HepG2 (cell line): ENCODE measurements at regions not wholly inside any gene's neighbourhood (a gene's known extent, or its start where the extent isn't known, plus 50 kb on each side); places are given as distances from the start of the nearest gene placed in this dataset.

Source experiments
- ATAC-seq: fragments of 200-7000 bp; cut with Tn5 transposase; 3 replicates; pipeline ENCODE4 v1.9.1; 2020; ENCODE audit warnings: mild to moderate bottlenecking, moderate library complexity
- BruUV-seq: library from RNA; stranded (reverse); fragments of 400-500 nt; replicated peaks from 2 replicates; lab custom pipeline; 2021; lab: Mats Ljungman, UMichigan
- CTCF ChIA-PET: fragments of 300-600 bp; formaldehyde crosslinking; extraction: SDS; loops from one replicate; lab custom pipeline; 2021; ENCODE audit warnings: low total read pairs, inconsistent platforms, low intra/inter-chr PET ratio; lab: Yijun Ruan, JAX
- POLR2A ChIA-PET: fragments of 350-600 bp; sonication (Branson Sonifier 250); formaldehyde crosslinking; loops from one replicate; lab custom pipeline; 2020; ENCODE audit warnings: antibody characterized with exemption, inconsistent platforms; lab: Yijun Ruan, JAX
- DNase-seq: peaks from one replicate; pipeline ENCODE4 v3.0.0-alpha.2; 2015; ENCODE audit warnings: low spot score
- FAIRE-seq: peaks from 3 replicates; lab custom pipeline; 2011; peaks lifted over from hg19 to GRCh38; lab: Jason Lieb, UNC
- H2AFZ ChIP-seq: one replicate; pipeline ENCODE4 v1.6.1; 2011; ENCODE audit warnings: low read length, inconsistent platforms
- H3K27ac ChIP-seq: fragments of 300-600 bp; 3 replicates; pipeline ENCODE4 v1.8.0; 2011; ENCODE audit warnings: mixed run types, mild to moderate bottlenecking, mixed read lengths, low read length, inconsistent platforms; ENCODE audit not compliant: insufficient read depth; ENCODE audit errors: extremely low read length
- H3K27me3 ChIP-seq, 2 experiments: fragments of 200-600 bp in 1 of 2; 2 replicates in 1 of 2; 3 replicates in 1 of 2; pipeline versions ENCODE4 v1.6.0 to v1.8.0; 2011; ENCODE audit warnings: low read length in 2 of 2, mild to moderate bottlenecking in 2 of 2, moderate library complexity in 2 of 2, inconsistent platforms in 1 of 2; ENCODE audit not compliant: insufficient read depth in 2 of 2, control insufficient read depth in 1 of 2
- H3K36me3 ChIP-seq, 2 experiments: fragments of 200-600 bp in 1 of 2; replicated peaks in 1 of 2; 2 replicates in 1 of 2; 3 replicates in 1 of 2; pipeline versions ENCODE4 v1.5.1 to v1.8.0; 2011; ENCODE audit warnings: low read length in 2 of 2, inconsistent platforms in 1 of 2; ENCODE audit not compliant: insufficient read depth in 2 of 2, control insufficient read depth in 1 of 2
- H3K4me1 ChIP-seq: 2 replicates; pipeline ENCODE4 v1.5.1; 2012; ENCODE audit warnings: low read length, inconsistent platforms; ENCODE audit not compliant: insufficient read depth
- H3K4me2 ChIP-seq: 2 replicates; pipeline ENCODE4 v1.6.0; 2011; ENCODE audit warnings: low read depth, low read length, inconsistent platforms
- H3K4me3 ChIP-seq, 3 experiments: fragments of 200-600 bp in 1 of 3; sonication (generic), shearing (Covaris generic) in 1 of 3; replicated peaks in 1 of 3; 2 replicates each; pipeline ENCODE4 v1.5.1; 2011 to 2016; ENCODE audit warnings: low read length in 3 of 3, inconsistent platforms in 2 of 3, low read depth in 2 of 3, mild to moderate bottlenecking in 2 of 3, control low read depth in 1 of 3, mixed read lengths in 1 of 3; ENCODE audit not compliant: insufficient read depth in 1 of 3
- H3K79me2 ChIP-seq: one replicate; pipeline ENCODE4 v1.6.1; 2011; ENCODE audit warnings: low read length, inconsistent platforms; ENCODE audit not compliant: insufficient read depth
- H3K9ac ChIP-seq: 2 replicates; pipeline ENCODE4 v1.6.0; 2011; ENCODE audit warnings: mild to moderate bottlenecking, low read depth, low read length, inconsistent platforms; ENCODE audit not compliant: insufficient read depth
- H3K9me3 ChIP-seq: 2 replicates; pipeline ENCODE4 v1.5.1; 2012; ENCODE audit warnings: mild to moderate bottlenecking, low read length
- H4K20me1 ChIP-seq: 2 replicates; pipeline ENCODE4 v1.6.0; 2011; ENCODE audit warnings: inconsistent platforms, mild to moderate bottlenecking, low read length, moderate library complexity; ENCODE audit not compliant: insufficient read depth
- BORCS8-MEF2B ChIP-seq: sonication (generic); formaldehyde crosslinking; IDR thresholded peaks from 2 replicates; pipeline ENCODE4 v1.8.0; 2022; ENCODE audit warnings: mild to moderate bottlenecking, missing genetic modification reagents
- CBX1 ChIP-seq: IDR thresholded peaks from one replicate; pipeline ENCODE4 v1.6.1; 2016; ENCODE audit warnings: antibody characterized with exemption, low read depth
- CSRNP2 ChIP-seq: sonication (generic); formaldehyde crosslinking; conservative IDR thresholded peaks from 2 replicates; pipeline ENCODE4 v1.8.0; 2022; ENCODE audit warnings: low read depth, missing genetic modification reagents
- CTCF ChIP-seq: sonication (generic); formaldehyde crosslinking; IDR thresholded peaks from 2 replicates; pipeline ENCODE4 v1.5.0; 2020; ENCODE audit warnings: mild to moderate bottlenecking, missing genetic modification reagents, moderate library complexity
- GABPB1 ChIP-seq: IDR thresholded peaks from 2 replicates; pipeline ENCODE4 v1.6.1; 2016; ENCODE audit warnings: mild to moderate bottlenecking, missing genetic modification reagents, moderate library complexity, missing compliant biosample characterization
- GMEB2 ChIP-seq: IDR thresholded peaks from 2 replicates; pipeline ENCODE4 v1.6.1; 2016; ENCODE audit warnings: missing biosample characterization, missing genetic modification reagents, low read depth
- HIVEP1 ChIP-seq: sonication (generic); formaldehyde crosslinking; IDR thresholded peaks from 2 replicates; pipeline ENCODE4 v1.4.0; 2020; ENCODE audit warnings: mild to moderate bottlenecking, missing genetic modification reagents
- NAIF1 ChIP-seq: sonication (generic); formaldehyde crosslinking; IDR thresholded peaks from 2 replicates; pipeline ENCODE4 v1.5.0; 2020; ENCODE audit warnings: mild to moderate bottlenecking, missing genetic modification reagents, borderline replicate concordance
- NRL ChIP-seq: sonication (generic); formaldehyde crosslinking; IDR thresholded peaks from 2 replicates; pipeline ENCODE4 v1.5.0; 2020; ENCODE audit warnings: missing genetic modification reagents, mild to moderate bottlenecking, moderate library complexity, borderline replicate concordance
- SALL2 ChIP-seq: sonication (generic); formaldehyde crosslinking; IDR thresholded peaks from 2 replicates; pipeline ENCODE4 v1.8.1; 2023; ENCODE audit warnings: mild to moderate bottlenecking, missing genetic modification reagents, inconsistent platforms
- TCF7 ChIP-seq: sonication (generic); IDR thresholded peaks from 2 replicates; pipeline ENCODE4 v1.6.1; 2016; ENCODE audit warnings: antibody characterized with exemption, low read depth
- TFAP4 ChIP-seq: sonication (generic); IDR thresholded peaks from 2 replicates; pipeline ENCODE4 v1.6.1; 2016; ENCODE audit warnings: low read depth, borderline replicate concordance
- ZBTB49 ChIP-seq: sonication (generic); formaldehyde crosslinking; IDR thresholded peaks from 2 replicates; pipeline ENCODE4 v1.4.0; 2020; ENCODE audit warnings: missing genetic modification reagents, borderline replicate concordance
- ZNF878 ChIP-seq: sonication (generic); formaldehyde crosslinking; IDR thresholded peaks from 2 replicates; pipeline ENCODE4 v1.8.1; 2023; ENCODE audit warnings: mild to moderate bottlenecking, missing genetic modification reagents, moderate library complexity
- whole genome bisulfite sequencing: methylation state at CpG from one replicate; pipeline ENCODE4 v1.1.6; 2017; ENCODE audit warnings: low lambda C conversion rate; 5-methylcytosine and 5-hydroxymethylcytosine counted together
- in situ Hi-C: cut with HindIII; loops from 2 replicates; pipeline ENCODE4 v1.10.0; 2017; ENCODE audit warnings: low pct_unique_long_range_greater_than_20kb; ENCODE audit not compliant: extremely low pct_ligation_motif_present
- intact Hi-C: fragments of 100-400 bp; cut with micrococcal nuclease; formaldehyde crosslinking; loops from one replicate; pipeline ENCODE4 v1.10.0; 2022; ENCODE audit not compliant: unreplicated experiment

- TF ChIP-seq ZBTB49: no peak
These were observed 253.9 kb upstream of the CNTNAP5 start (continued) for GRCh38 chr2:123770996-123771720.

- no peaks in the 10 kb centered on the region for H3K79me2 ChIP-seq
- TF ChIP-seq GABPB1 (CRISPR knock-in tag): no peak
- TF ChIP-seq NAIF1 (CRISPR knock-in tag): no peak
- no peak for TF ChIP-seq GMEB2 (CRISPR knock-in tag)
- TF ChIP-seq CTCF: no peak
- TF ChIP-seq NRL (CRISPR knock-in tag): no peak
- no peak for TF ChIP-seq CSRNP2 (CRISPR knock-in tag)
- TF ChIP-seq TFAP4: no peak
- no peak for TF ChIP-seq HIVEP1 (CRISPR knock-in tag)
- no peak for TF ChIP-seq ZNF878 (CRISPR knock-in tag)
- TF ChIP-seq BORCS8-MEF2B (CRISPR knock-in tag): no peak
- TF ChIP-seq TCF7: no peak
- no peak for TF ChIP-seq SALL2 (CRISPR knock-in tag)
- no peak for TF ChIP-seq CBX1
These were observed 253.0 kb upstream of the CNTNAP5 start for GRCh38 chr2:123771928-123772632.

More at GRCh38 chr2:123771928-123772632, 253.0 kb upstream of the CNTNAP5 start:
- CTCF ChIA-PET: no interaction called here
- DNase-seq: no peak
- in situ Hi-C loops (no loop called here), intact Hi-C loops (no loop called here)
- Histone ChIP-seq H3K27ac (no peak overlapping the region), H3K9me3 (peaks cover 92% of the 10 kb centered on the region), H3K4me1 (no peaks in the 10 kb centered on the region), H3K36me3 (no peaks in the 10 kb centered on the region), H4K20me1 (no peaks in the 10 kb centered on the region), H2AFZ (no peak overlapping the region), H3K4me3 (no peak overlapping the region), H3K9ac (no peak overlapping the region), H3K4me2 (no peak overlapping the region), H3K27me3 (no peaks in the 10 kb centered on the region)
- no peak for FAIRE-seq
- WGBS: 2% methylated on average over 2 of the region's 2 CpGs
- no TSS peak for BruUV-seq
- no peak for ATAC-seq
- POLR2A ChIA-PET: no interaction called here
